NCI-H1417 treated with DMSO at 0.1 percent for 48 hours (cell line): ENCODE measurements at regions not wholly inside any gene's neighbourhood (a gene's known extent, or its start where the extent isn't known, plus 50 kb on each side); places are given as distances from the start of the nearest gene placed in this dataset.
"Not testable (repeated sequence)": the region's sequence is repeated elsewhere in the genome, so short reads cannot be mapped to it uniquely, and the experiment has no call there.

Source experiments
- DNase-seq: peaks from one replicate; lab custom pipeline; 2025; lab: John Stamatoyannopoulos, UW

- DNase-seq: no peak
Measured at GRCh38 chr1:30660241-30660640, 63.1 kb downstream of the MATN1 start.

DNA sequence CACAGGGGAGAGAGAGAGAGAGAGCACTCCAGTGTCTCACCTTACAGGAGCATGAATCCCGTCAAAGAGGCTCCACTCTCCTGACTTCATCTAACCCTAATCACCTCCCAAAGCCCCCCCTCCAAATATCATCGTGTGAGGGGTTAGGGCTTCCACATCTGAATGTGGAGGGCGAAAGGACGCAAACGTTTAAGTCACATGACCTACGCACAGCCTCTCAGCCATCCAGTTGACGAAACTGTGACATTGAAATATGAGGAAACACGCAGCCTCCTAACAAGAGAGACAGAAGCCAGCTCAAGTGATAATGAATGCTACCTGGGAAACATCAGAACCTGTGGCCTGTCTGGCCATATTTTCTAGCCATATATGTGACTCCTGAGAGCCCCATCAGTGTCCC is 63.7 kb downstream of the MATN1 start:
- no peak for DNase-seq

DNA sequence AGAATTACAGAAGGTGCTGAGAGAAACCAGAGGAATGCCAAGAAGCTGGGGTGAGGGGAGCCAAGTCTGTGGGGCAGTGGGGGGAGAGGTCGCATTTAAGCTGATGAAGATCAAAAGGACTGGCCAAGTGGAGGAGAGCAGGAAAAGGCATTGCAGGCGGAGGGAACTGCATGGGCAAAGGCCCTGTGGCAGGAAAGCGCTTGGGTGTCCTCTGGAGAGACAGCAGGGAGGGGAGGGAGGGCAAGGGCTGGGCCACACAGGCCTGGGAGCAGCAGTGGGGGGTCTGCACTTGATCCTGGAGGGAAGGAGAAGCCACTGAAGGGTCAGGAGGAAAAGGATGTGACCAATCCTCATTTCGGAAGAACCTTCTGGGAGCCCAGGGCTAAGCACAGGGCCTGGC is 65.0 kb downstream of the MATN1 start:
- not testable (repeated sequence) for DNase-seq

DNA sequence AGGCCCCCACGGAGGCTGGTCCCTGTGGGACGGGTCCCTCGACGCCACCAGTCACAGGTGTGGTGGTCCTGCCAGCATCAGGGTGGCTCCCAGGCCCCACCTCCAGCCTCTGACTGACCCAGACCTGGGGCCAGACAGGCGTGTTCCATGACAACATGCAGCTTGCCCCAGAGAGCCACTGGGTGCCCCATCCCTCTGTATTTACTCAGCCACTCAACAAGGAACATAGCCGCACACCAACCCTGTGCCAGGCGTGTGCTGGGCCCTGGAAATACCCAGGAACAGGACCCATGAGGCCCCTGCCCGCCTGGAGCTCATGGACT is 65.4 kb downstream of the MATN1 start:
- DNase-seq: no peak

DNA sequence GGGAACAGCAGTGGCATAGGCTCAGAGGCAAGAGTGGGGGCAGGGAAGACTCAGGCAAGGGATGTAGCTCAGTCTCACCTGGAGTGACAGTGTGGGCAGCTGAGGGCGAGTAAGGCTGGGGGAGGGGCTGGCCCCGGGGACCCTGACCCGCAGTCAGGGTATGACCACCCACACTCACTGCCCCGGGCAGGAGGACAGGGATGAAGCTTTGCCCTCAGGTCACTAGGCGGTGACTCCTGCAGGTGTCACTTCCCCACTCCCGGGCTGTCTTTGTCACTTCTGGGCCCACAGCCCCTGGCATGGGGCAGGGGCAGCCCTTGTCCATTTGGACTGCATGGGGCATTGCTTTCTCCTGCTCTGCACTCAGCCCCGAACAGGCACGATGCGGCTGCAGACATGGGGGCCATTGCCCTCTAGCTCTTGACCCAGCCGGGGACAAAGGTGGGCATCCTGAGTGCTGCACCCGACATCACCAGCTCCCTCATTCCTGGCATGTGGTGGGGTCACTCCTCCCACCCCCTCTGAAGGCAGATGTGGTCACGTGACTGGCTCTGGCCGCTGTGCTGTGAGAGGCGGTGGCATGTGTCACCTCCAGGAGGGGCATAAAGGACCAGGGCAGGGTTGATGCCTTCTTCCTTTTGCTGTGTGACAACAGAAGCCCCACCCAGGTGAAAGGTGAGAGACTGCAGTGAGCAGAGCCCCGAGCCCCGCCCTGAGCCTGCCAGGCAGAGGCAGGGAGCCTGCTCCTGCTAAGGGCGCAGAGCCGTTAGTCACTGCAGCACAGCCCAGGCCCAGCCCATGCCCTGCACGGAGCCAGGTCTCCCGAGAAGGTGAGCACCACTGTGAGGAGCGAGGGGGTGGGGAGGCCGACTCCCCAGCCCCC is 66.0 kb downstream of the MATN1 start:
- DNase-seq: no peak

- DNase-seq: no peak
Measured at GRCh38 chr1:30656171-30656940, 67.0 kb downstream of the MATN1 start.

GRCh38 chr1:30655672-30656071 is 67.7 kb downstream of the MATN1 start:
- DNase-seq: no peak

DNA sequence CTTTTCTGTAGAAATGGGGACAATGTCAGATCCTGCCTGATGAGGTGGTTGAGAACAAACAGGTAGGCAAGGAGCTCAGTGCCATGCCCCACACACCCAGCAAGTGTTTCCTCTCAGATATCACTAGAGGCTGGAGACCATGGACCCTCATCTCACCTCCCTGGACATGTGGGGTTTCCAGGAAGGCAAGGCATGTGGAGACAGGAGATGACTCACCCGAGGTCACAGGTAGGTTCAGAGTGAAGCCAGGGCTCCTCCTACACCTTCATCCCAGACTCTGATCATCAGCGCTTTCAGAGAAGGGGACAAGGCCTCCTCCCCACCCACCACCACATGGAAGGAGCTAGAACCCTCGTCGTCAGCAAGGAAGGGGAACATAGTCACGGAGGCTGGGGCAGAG is 69.2 kb downstream of the MATN1 start:
- DNase-seq: no peak

- DNase-seq: no peak
Measured at GRCh38 chr1:30652152-30652841, 71.1 kb downstream of the MATN1 start.

- DNase-seq: not testable (repeated sequence)
Measured at GRCh38 chr1:30651395-30651794, 72.0 kb downstream of the MATN1 start.

DNA sequence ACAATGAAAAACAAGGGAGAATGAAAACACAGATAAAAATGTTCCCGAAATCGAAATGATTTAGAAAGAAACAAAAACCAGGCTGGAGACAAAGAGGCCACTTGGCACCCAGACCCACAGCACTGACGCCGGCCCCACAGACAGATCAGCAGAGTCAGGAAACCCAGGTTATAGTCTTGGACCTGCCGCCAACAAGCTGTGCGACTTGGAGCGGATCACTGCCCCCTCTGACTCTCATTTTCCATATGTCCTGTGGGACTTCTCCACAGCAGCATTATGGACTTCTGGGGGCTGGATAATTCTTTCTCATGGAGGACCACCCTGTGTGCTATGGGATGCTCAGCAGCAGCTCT is 72.4 kb downstream of the MATN1 start:
- DNase-seq: no peak

DNA sequence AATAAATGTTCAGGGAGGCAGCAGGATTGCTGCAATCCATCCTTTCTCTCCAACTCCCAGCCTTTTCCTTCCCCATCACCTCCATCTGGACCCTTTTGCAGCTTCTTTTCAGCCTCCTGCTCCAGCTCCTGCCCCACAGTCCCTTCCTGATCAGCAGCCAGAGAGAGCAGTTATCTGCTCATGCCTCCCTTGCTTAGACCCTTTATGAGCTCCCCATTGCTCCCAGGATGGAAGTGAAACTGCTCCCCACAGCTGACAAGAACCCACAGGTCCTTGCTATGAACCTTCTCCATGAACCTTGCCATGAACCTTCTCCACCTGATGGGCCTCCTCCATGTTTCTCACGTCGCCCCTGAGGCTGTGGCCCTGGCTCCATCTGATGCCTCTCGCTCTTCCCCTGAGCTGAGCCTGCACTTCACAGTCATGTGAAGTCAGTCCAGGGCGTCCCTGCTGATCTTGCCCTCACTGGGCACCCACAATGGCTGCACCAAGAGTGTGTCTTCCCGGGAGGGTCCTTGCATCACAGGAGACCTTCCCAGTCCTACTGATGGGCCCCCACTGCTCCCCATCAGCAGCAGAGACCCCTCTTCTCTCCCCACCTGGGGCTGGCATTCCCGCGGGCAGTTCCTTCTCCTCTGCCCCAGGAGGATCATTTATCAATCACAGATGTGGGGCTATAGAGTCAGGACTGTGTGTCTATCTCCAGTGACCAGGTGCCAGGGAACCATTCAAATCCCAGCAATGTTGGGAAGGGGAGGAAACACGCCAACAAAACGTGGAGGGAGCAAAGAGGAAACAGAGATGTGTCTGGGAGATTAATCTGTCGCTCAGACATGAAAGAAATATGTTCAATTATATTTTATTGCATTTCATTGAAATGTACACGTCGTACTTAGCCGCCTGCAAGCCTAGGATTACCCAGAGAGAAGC is 73.1 kb downstream of the MATN1 start:
- no peak for DNase-seq

DNA sequence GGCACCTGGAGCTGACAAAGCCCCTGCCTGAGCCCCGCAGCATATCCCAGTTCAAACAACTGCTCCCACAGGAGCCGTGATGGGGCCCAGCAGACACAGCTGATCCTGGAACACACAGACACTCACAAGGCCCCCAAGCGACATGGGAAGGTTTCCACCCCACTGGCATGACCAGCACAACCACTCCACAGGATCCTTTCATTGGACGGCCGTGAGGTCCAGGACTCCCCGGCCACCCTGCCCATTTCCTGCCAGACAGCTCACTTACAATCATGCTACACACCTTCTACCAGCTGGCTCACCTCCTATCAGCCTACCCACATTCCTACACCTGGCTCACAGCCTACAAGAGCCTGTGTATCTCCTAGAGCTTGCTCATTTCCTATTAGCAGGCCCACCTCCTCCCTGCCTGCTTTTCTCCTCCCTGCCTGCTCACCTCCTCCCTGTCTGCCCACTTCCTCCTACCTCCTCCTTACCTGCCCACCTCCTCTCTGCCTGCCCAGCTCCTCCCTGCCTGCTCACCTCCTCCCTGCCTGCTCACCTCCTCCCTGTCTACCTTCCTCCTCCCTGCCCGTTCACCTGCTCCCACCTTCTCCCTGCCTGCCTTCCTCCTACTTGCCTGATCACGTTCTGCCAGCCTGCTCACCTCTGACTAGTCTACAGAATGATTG is 73.9 kb downstream of the MATN1 start:
- no peak for DNase-seq

- no peak for DNase-seq
Measured at GRCh38 chr1:30648408-30649000, 74.9 kb downstream of the MATN1 start.

GRCh38 chr1:30645807-30646206 is 77.6 kb downstream of the MATN1 start:
- no peak for DNase-seq

- DNase-seq: no peak
Measured at GRCh38 chr1:30642391-30643120, 80.8 kb downstream of the MATN1 start.

DNA sequence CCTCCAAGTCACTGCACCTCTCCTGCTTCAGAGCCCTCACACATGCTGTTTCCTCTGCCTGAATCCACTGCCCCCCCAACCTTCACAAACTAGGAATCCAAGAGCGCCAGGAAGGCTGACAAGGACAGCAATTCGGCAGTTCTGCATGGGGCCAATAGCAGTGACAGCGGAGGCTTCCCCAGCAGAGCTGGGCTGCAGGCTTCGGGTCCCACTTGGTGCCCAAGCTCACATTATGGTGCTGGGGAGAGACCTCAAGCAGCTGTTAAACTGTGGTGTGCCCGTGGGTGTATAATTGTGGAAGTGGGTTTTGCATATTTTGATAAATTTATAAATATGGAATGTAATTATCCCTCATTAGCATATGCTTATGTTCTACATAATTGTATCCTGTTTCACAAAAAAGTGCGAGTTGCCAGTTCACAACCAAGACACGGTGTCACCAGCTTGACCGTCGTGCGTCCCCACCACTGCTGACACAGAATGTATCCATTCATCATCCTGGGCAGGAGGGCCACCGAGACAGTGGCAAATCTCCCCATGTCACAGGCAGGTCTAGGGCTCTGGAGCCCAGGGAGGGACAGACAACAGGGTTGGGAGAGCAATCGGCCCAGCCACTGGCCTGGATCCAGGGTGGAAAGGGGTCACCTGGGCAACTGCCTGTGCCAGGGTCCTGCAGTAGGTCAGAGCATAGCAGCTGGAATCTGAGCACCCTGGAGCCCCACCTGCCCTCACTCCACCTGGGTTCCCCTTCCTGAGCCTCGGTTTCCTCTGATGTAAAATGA is 81.6 kb downstream of the MATN1 start:
- no peak for DNase-seq

DNA sequence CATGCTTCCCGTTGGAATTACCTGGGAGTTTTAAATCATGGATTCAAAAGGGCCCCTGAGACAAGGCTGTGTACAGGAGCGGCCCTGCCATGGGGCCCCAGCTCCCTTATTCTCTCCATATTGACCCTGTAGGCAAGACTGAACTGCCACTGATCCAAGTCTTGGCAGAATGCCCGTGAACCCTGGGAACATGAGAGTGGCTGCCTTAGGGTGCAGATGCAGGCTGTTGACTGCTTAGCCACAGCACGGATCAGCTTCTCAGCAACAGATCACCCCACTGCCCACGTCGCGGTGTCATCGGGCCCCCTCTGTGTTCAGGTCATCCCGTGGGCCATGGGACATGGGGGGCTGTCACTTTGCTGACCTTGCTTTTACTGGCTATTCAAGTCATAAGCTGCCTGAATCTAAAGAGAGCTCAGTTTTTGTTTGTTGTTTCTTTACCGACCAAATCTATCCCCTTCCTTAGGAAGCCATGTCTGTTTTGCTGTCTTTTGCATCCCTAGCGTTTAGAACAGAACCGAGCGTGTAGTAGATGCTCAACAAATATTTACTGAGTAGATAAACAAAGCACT is 83.4 kb downstream of the MATN1 start:
- no peak for DNase-seq

DNA sequence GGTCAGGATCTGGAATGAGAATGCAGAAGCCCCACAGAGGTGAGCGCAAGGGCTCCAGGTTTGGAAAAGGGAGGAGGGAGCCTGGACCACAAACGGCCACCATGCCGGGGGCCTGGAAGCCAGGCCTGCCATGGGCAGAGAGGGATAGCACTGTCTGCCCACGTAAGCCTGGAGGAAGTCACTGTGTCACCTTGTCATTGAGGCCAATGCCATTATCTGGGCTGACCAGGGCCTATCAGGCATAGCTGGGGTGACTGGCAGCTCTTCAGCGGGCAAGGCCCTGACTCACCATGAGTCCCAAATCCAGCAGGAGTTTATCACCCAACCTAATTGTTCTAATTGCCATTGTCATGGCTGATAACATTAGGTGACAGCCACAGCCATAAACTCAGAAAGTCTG is 84.6 kb downstream of the MATN1 start:
- DNase-seq: no peak
